Kidney capillary endothelial cell (primary cell): ENCODE measurements at regions not wholly inside any gene's neighbourhood (a gene's known extent, or its start where the extent isn't known, plus 50 kb on each side); places are given as distances from the start of the nearest gene placed in this dataset.
"Not testable (repeated sequence)": the region's sequence is repeated elsewhere in the genome, so short reads cannot be mapped to it uniquely, and the experiment has no call there.

ENCODE experiments used
- DNase-seq: peaks from one replicate; pipeline ENCODE4 v3.0.0-alpha.2; 2018; ENCODE audit warnings: low spot score

GRCh38 chr12:131192951-131193350 is 239.2 kb downstream of the ADGRD1 start:
- no peak for DNase-seq

- no peak for DNase-seq
Observed at GRCh38 chr12:131194166-131194565, 240.5 kb downstream of the ADGRD1 start.

- DNase-seq = no peak
Observed at GRCh38 chr12:131195796-131196195, 242.1 kb downstream of the ADGRD1 start.

- no peak for DNase-seq
Observed at GRCh38 chr12:131196220-131196619, 242.5 kb downstream of the ADGRD1 start.

GRCh38 chr12:131197490-131197889 is 243.8 kb downstream of the ADGRD1 start:
- no peak for DNase-seq

GRCh38 chr12:131199221-131199620 is 245.5 kb downstream of the ADGRD1 start:
- DNase-seq = no peak

GRCh38 chr12:131201912-131202311 is 248.2 kb downstream of the ADGRD1 start:
- not testable (repeated sequence) for DNase-seq

- no peak for DNase-seq
Observed at GRCh38 chr12:131202592-131203378, 249.1 kb downstream of the ADGRD1 start.

- no peak for DNase-seq
Observed at GRCh38 chr12:131203666-131204415, 250.1 kb downstream of the ADGRD1 start.

- no peak for DNase-seq
Observed at GRCh38 chr12:131204416-131205274, 250.9 kb downstream of the ADGRD1 start.

GRCh38 chr12:131205275-131205933 is 251.7 kb downstream of the ADGRD1 start:
- DNase-seq = not testable (repeated sequence)

GRCh38 chr12:131206630-131207299 is 253.1 kb downstream of the ADGRD1 start:
- not testable (repeated sequence) for DNase-seq

- not testable (repeated sequence) for DNase-seq
Observed at GRCh38 chr12:131207300-131207660, 253.6 kb downstream of the ADGRD1 start.

GRCh38 chr12:131207841-131208240 is 254.1 kb downstream of the ADGRD1 start:
- not testable (repeated sequence) for DNase-seq

GRCh38 chr12:131208425-131208824 is 254.7 kb downstream of the ADGRD1 start:
- no peak for DNase-seq

- no peak for DNase-seq
Observed at GRCh38 chr12:131209082-131210070, 255.7 kb downstream of the ADGRD1 start.

- DNase-seq = no peak
Observed at GRCh38 chr12:131210506-131211339, 257.0 kb downstream of the ADGRD1 start.

GRCh38 chr12:131211340-131211938 is 257.7 kb downstream of the ADGRD1 start:
- DNase-seq = no peak
